Subcutaneous abdominal adipose tissue (tissue), 5 donors: ENCODE measurements at regions not wholly inside any gene's neighbourhood (a gene's known extent, or its start where the extent isn't known, plus 50 kb on each side); places are given as distances from the start of the nearest gene placed in this dataset.
"Not testable (repeated sequence)": the region's sequence is repeated elsewhere in the genome, so short reads cannot be mapped to it uniquely, and the experiment has no call there.

Source experiments
- H3K27ac ChIP-seq: one replicate; pipeline ENCODE4 v1.7.0; 2013; ENCODE audit warnings: low read depth, mild to moderate bottlenecking, inconsistent platforms, low read length, moderate library complexity
- H3K27me3 ChIP-seq, 5 donors: one replicate each; pipeline ENCODE4 v1.7.0; 2013; ENCODE audit warnings: low read length in 5 of 5, inconsistent platforms in 1 of 5; ENCODE audit not compliant: control insufficient read depth in 5 of 5, insufficient read depth in 4 of 5
- H3K36me3 ChIP-seq, 5 donors: one replicate each; pipeline ENCODE4 v1.7.0; 2013; ENCODE audit warnings: low read length in 5 of 5; ENCODE audit not compliant: control insufficient read depth in 5 of 5, insufficient read depth in 5 of 5
- H3K4me1 ChIP-seq, 5 donors: one replicate each; pipeline ENCODE4 v1.7.0; 2013; ENCODE audit warnings: low read length in 5 of 5, mild to moderate bottlenecking in 3 of 5, moderate library complexity in 1 of 5; ENCODE audit not compliant: control insufficient read depth in 5 of 5, insufficient read depth in 5 of 5
- H3K4me3 ChIP-seq, 5 donors: one replicate each; pipeline ENCODE4 v1.7.0; 2013; ENCODE audit warnings: low read length in 5 of 5, low read depth in 1 of 5
- H3K9ac ChIP-seq, 5 donors: one replicate each; pipeline ENCODE4 v1.7.0; 2013; ENCODE audit warnings: low read length in 5 of 5, mild to moderate bottlenecking in 4 of 5, moderate library complexity in 3 of 5
- H3K9me3 ChIP-seq, 5 donors: one replicate each; pipeline ENCODE4 v1.7.0; 2013; ENCODE audit warnings: low read length in 5 of 5; ENCODE audit not compliant: control insufficient read depth in 5 of 5
- donor health status: healthy.
- donor health status: healthy.
- donor health status: healthy.
- donor health status: healthy.
- donor health status: healthy.

GRCh38 chr20:25761596-25761995, 64.9 kb upstream of the ZNF337 start:
- Histone ChIP-seq H3K4me1 (no peaks in the 10 kb centered on the region), H3K27me3 (no peaks in the 10 kb centered on the region), H3K27ac (no peak overlapping the region), H3K4me3 (no peak overlapping the region), H3K9me3 (no peaks in the 10 kb centered on the region), H3K9ac (no peak overlapping the region), H3K36me3 (no peaks in the 10 kb centered on the region)

GRCh38 chr20:25761046-25761445, 64.4 kb upstream of the ZNF337 start:
- not testable (repeated sequence) for H3K9ac ChIP-seq, H3K4me3 ChIP-seq, H3K27me3 ChIP-seq, H3K9me3 ChIP-seq, H3K27ac ChIP-seq, H3K36me3 ChIP-seq, H3K4me1 ChIP-seq

DNA sequence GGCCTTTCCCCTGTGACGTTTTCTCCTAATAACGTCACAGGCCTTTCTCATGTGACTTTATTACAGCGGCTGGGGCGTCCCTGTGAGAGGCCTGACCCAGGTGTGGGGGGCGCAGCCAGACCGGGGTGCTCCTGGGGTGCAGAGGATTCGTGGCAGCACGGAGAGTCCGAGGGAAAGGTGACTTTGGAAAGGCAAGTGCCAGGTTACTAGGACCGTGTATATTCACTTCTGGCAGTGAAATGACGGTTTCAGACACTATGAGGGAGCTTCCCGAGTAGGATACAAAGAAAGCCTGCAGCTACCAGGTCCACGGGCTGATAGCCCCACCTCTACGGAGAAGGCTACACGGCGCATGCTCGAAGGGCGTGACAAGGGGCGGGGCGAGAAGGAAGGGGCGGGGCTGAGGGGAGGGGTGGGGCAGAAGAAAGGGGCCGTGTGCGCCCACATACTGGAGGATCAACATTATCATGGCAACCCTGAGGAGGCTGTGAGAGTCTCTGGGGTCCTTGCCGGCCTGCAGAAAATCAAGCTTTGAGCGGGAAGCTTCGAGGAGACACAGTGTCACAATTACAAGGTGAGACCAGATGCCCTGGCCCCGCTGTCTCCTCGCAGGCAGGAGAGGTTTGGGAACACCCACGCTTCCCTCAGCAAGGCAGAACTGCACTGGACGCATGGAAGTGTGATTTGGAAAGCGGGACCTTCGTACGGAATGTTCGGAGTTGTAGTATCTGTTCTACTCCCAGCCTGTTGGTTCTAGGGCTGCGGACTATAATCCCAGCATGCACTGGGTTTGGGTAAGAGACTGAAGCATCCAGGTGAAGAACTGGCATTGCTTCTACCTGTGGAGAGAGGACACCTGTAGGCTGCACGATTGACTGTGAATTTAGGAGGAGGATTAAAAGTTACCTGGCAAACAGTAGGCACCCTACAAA, 54.4 kb upstream of the ZNF337 start:
- Histone ChIP-seq H3K9ac (peak overlapping the region in 4 of 5 donors; percentile 8 to 69 (median 48)), H3K27ac (no peak overlapping the region), H3K4me3 (peak overlapping the region; percentile 61 to 84 (median 69))

GRCh38 chr20:25750220-25750764, 53.6 kb upstream of the ZNF337 start:
- no peak overlapping the region for H3K27ac ChIP-seq
- H3K36me3 ChIP-seq = no peaks in the 10 kb centered on the region
- peak overlapping the region in 2 of 5 donors; percentile 49 to 69 for H3K9ac ChIP-seq
- H3K4me3 ChIP-seq = peak overlapping the region; percentile 61 to 84 (median 69)
- H3K4me1 ChIP-seq = peaks cover 0 to 11% (median 9%) of the 10 kb centered on the region in 5 donors
- no peaks in the 10 kb centered on the region for H3K27me3 ChIP-seq
- H3K9me3 ChIP-seq = no peaks in the 10 kb centered on the region

More for the DNA sequence above, 54.4 kb upstream of the ZNF337 start:
- H3K27me3 ChIP-seq = no peaks in the 10 kb centered on the region
- peaks cover 0 to 11% (median 9%) of the 10 kb centered on the region in 5 donors for H3K4me1 ChIP-seq
- H3K9me3 ChIP-seq = no peaks in the 10 kb centered on the region
- H3K36me3 ChIP-seq = no peaks in the 10 kb centered on the region

GRCh38 chr20:25749649-25750048, 53.0 kb upstream of the ZNF337 start:
- Histone ChIP-seq H3K4me3 (no peak overlapping the region), H3K36me3 (no peaks in the 10 kb centered on the region), H3K27me3 (no peaks in the 10 kb centered on the region), H3K4me1 (peaks cover 0 to 11% (median 9%) of the 10 kb centered on the region in 5 donors), H3K9ac (no peak overlapping the region), H3K27ac (no peak overlapping the region), H3K9me3 (no peaks in the 10 kb centered on the region)
